Breast epithelium (tissue), 3 donors: ENCODE measurements at regions not wholly inside any gene's neighbourhood (a gene's known extent, or its start where the extent isn't known, plus 50 kb on each side); places are given as distances from the start of the nearest gene placed in this dataset.

Experiments used
- CTCF ChIP-seq, 3 donors: fragments of 450-650 bp; IDR thresholded peaks; one replicate each; pipeline ENCODE4 v1.5.1; 2016 to 2017; ENCODE audit warnings: antibody characterized with exemption in 3 of 3, mild to moderate bottlenecking in 3 of 3, moderate library complexity in 3 of 3
- POLR2A ChIP-seq: fragments of 450-650 bp; IDR thresholded peaks from one replicate; pipeline ENCODE4 v1.6.1; 2016; ENCODE audit warnings: antibody characterized with exemption, mild to moderate bottlenecking, moderate library complexity
- POLR2AphosphoS5 ChIP-seq, 3 donors: sonication (generic); formaldehyde crosslinking; IDR thresholded peaks; one replicate each; pipeline ENCODE4 v1.6.1; 2017; ENCODE audit warnings: antibody characterized with exemption in 3 of 3

GRCh38 chr4:84167564-84167963 is 331.5 kb downstream of the NKX6-1 start:
- TF ChIP-seq CTCF (IDR thresholded peaks at IDR 0.05): no peak
- TF ChIP-seq POLR2AphosphoS5 (IDR thresholded peaks at IDR 0.05): no peak
- TF ChIP-seq POLR2A: no peak
